Tibial nerve (tissue), 4 donors: ENCODE measurements at regions not wholly inside any gene's neighbourhood (a gene's known extent, or its start where the extent isn't known, plus 50 kb on each side); places are given as distances from the start of the nearest gene placed in this dataset.

ENCODE experiments used
- DNase-seq, 2 donors: peaks; one replicate each; pipeline ENCODE4 v3.0.0-alpha.2; 2019; ENCODE audit warnings: low spot score in 2 of 2
- H3K27ac ChIP-seq, 4 donors: fragments of 200-600 bp; sonication (generic) in 3 of 4; one replicate each; pipeline ENCODE4 v1.5.1; 2017 to 2019; ENCODE audit warnings: mild to moderate bottlenecking in 1 of 4
- H3K27me3 ChIP-seq, 2 donors: fragments of 200-600 bp; sonication (generic) in 1 of 2; one replicate each; pipeline versions ENCODE4 v1.5.1 to v1.6.0; 2017 to 2019
- H3K36me3 ChIP-seq, 3 donors: fragments of 200-600 bp; sonication (generic); one replicate each; pipeline ENCODE4 v1.5.1; 2018 to 2019
- H3K4me1 ChIP-seq, 4 donors: fragments of 200-600 bp; sonication (generic) in 3 of 4; one replicate each; pipeline ENCODE4 v1.5.1; 2017 to 2019
- H3K4me3 ChIP-seq, 4 donors: fragments of 200-600 bp; sonication (generic) in 3 of 4; one replicate each; pipeline ENCODE4 v1.5.1; 2017 to 2019; ENCODE audit warnings: mild to moderate bottlenecking in 1 of 4, moderate library complexity in 1 of 4
- H3K9me3 ChIP-seq, 4 donors: fragments of 200-600 bp; sonication (generic) in 3 of 4; one replicate each; pipeline ENCODE4 v1.5.1; 2017 to 2019
- EP300 ChIP-seq, 2 donors: sonication (generic); formaldehyde crosslinking; IDR thresholded peaks; one replicate each; pipeline ENCODE4 v1.6.1; 2017; ENCODE audit warnings: antibody characterized with exemption in 2 of 2, mild to moderate bottlenecking in 1 of 2
- POLR2A ChIP-seq, 2 donors: fragments of 450-650 bp; IDR thresholded peaks; one replicate each; pipeline ENCODE4 v1.6.1; 2017; ENCODE audit warnings: antibody characterized with exemption in 2 of 2, mild to moderate bottlenecking in 2 of 2, moderate library complexity in 2 of 2
- WGBS, 2 donors: methylation state at CpG; one replicate each; pipeline ENCODE4 v1.1.5; 2018; 5-methylcytosine and 5-hydroxymethylcytosine counted together
- TF ChIP-seq, protein P1 (sequence below), 5 experiments: fragments of 200-600 bp in 3 of 5; fragments of 450-650 bp in 2 of 5; sonication (generic) in 3 of 5; IDR thresholded peaks; one replicate each; pipeline ENCODE4 v1.5.1; 2016 to 2019; ENCODE audit warnings: antibody characterized with exemption in 5 of 5, mild to moderate bottlenecking in 3 of 5, moderate library complexity in 2 of 5

DNA sequence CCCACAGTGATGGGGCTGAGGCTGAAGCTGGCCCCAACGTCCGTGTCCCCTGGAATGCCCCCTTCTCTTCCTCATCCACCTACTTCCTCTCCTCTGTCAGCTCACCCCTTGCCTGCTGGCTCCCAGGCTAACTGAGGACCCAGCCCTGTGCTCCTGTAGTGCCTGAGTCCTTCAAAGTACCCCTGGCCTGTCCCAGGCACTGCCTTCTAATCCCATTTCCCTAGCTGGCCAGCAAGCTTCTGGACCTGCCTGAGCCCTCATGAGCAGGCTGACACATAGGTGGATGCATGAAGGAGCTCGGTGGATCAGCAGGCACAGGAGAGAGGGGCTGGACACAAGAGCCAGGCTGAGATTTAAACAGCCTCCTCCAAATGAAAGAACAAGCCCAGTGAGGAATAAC is 650.8 kb downstream of the NPHP4 start:
- Histone ChIP-seq H3K4me1 (no peaks in the 10 kb centered on the region), H3K27me3 (no peaks in the 10 kb centered on the region), H3K9me3 (no peaks in the 10 kb centered on the region), H3K36me3 (no peaks in the 10 kb centered on the region), H3K27ac (no peak overlapping the region), H3K4me3 (no peak overlapping the region)
- no peak for DNase-seq
- TF ChIP-seq EP300 (IDR thresholded peaks at IDR 0.05) = no peak
- no peak for TF ChIP-seq POLR2A (IDR thresholded peaks at IDR 0.05)
- TF ChIP-seq, protein P1, sequence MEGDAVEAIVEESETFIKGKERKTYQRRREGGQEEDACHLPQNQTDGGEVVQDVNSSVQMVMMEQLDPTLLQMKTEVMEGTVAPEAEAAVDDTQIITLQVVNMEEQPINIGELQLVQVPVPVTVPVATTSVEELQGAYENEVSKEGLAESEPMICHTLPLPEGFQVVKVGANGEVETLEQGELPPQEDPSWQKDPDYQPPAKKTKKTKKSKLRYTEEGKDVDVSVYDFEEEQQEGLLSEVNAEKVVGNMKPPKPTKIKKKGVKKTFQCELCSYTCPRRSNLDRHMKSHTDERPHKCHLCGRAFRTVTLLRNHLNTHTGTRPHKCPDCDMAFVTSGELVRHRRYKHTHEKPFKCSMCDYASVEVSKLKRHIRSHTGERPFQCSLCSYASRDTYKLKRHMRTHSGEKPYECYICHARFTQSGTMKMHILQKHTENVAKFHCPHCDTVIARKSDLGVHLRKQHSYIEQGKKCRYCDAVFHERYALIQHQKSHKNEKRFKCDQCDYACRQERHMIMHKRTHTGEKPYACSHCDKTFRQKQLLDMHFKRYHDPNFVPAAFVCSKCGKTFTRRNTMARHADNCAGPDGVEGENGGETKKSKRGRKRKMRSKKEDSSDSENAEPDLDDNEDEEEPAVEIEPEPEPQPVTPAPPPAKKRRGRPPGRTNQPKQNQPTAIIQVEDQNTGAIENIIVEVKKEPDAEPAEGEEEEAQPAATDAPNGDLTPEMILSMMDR (IDR thresholded peaks at IDR 0.05) = no peak
- 41 to 47% methylated on average over 2 to 3 of the region's 3 CpGs for WGBS, 2 donors

DNA sequence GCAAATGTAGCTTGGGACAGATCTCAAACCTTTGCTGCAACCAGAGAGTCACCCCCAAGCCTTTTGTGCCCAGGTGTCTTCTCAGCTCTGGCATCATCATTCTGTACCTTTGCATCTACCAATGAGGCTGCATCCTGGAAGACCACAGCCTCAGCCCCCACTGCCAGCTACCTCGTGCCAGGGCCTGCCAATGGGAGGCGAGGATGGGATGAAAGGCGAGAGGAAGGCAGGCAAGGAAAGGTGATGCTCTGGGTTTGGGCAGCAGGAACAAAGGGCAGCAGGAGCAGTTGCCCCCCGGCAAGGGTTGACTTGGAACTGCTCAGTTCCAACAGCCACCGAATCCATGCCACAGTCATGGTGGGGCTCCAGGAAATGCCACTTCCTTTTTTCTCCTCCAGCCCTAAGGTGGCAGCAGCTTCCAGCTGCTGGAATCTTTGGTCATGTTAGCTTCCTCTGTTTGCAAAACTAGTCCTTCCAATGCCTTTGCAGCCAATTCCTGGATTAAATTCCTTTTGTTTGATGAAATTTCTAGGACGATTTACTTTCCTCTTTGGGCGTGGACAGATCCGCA is 651.6 kb downstream of the NPHP4 start:
- Histone ChIP-seq H3K27ac (no peak overlapping the region), H3K27me3 (no peaks in the 10 kb centered on the region), H3K4me3 (no peak overlapping the region), H3K9me3 (no peaks in the 10 kb centered on the region), H3K4me1 (no peaks in the 10 kb centered on the region), H3K36me3 (no peaks in the 10 kb centered on the region)
- WGBS, 2 donors = 84 to 86% methylated on average over 8 of the region's 8 CpGs
- no peak for DNase-seq
- TF ChIP-seq POLR2A (IDR thresholded peaks at IDR 0.05) = no peak
- TF ChIP-seq, protein P1 (IDR thresholded peaks at IDR 0.05) = no peak

DNA sequence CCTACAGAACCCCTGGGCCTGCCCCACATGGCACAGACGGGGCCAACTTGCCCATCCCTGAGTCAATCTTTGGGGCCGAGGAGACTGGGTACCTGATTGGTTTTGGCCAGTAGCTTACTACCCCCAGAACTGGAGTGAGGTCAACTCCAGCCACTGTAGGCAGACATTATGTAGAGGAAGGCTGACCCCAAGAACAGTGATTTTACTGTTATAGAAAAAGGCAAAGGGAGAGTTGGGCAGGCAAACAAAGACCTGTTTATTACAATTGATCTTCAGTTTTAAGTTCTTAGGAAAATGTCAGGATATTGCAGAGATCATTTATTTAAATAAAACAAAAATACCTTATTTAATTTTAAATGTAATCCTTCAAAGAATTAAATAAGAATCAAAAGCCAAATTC is 653.8 kb downstream of the NPHP4 start:
- Histone ChIP-seq H3K27ac (no peak overlapping the region), H3K9me3 (no peaks in the 10 kb centered on the region), H3K4me1 (no peaks in the 10 kb centered on the region), H3K36me3 (no peaks in the 10 kb centered on the region), H3K27me3 (no peaks in the 10 kb centered on the region), H3K4me3 (no peak overlapping the region)
- no peak for DNase-seq
- 32 to 55% methylated on average over 2 of the region's 2 CpGs for WGBS, 2 donors
- TF ChIP-seq EP300 (IDR thresholded peaks at IDR 0.05) (no peak), POLR2A (IDR thresholded peaks at IDR 0.05) (no peak)
- TF ChIP-seq, protein P1 (IDR thresholded peaks at IDR 0.05) = no peak

DNA sequence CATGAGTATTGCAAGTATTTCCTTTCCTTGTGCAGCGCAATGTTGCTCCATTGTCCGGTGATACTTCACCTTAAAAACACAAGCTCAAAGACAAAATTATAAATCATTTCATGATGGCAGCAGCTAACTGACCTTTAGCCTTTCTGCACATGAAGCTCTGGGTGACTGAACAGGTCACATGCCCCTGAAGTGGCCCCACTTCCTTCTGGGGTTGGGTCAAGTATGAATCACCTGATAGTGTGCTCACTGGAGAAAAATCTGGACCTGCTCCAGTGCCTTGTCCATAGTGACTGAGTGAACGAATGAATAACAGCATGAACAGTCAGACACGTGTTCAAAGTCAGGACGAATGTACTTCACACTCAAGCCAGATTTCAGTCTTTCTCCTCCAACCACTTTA is 658.9 kb downstream of the NPHP4 start:
- H3K36me3 ChIP-seq = no peaks in the 10 kb centered on the region
- TF ChIP-seq EP300 (IDR thresholded peaks at IDR 0.05) = no peak
- no peak for TF ChIP-seq POLR2A (IDR thresholded peaks at IDR 0.05)
- TF ChIP-seq, protein P1 (IDR thresholded peaks at IDR 0.05) = no peak
- H3K27me3 ChIP-seq = no peaks in the 10 kb centered on the region
- no peak overlapping the region for H3K27ac ChIP-seq
- H3K4me1 ChIP-seq = no peaks in the 10 kb centered on the region
- H3K9me3 ChIP-seq = no peaks in the 10 kb centered on the region
- no peak overlapping the region for H3K4me3 ChIP-seq
- DNase-seq = no peak
- 73 to 79% methylated on average over 5 of the region's 5 CpGs for WGBS, 2 donors

DNA sequence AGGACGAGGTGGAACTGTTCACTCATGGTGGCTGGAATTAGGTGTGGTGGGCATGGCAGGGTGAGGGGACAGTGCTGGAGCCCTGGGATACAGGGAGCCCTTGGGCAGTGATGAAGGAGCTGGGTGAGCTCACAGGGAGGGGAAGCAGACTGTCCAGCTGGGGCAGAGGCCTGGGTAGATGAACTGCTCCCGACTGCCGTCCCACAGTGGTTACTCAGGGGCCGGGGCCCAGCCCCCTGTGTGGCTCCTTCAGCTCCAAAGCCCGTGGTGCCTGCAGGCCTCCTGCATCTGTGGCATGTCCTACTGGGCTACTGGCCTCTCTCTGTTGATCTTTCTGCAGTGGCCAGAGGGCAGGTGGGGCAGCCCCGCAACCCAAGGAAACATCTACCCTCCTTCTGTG is 661.1 kb downstream of the NPHP4 start:
- H3K4me3 ChIP-seq = no peak overlapping the region
- no peak for DNase-seq
- peaks cover 0 to 11% (median 0%) of the 10 kb centered on the region in 4 donors for H3K9me3 ChIP-seq
- no peaks in the 10 kb centered on the region for H3K4me1 ChIP-seq
- TF ChIP-seq EP300 (IDR thresholded peaks at IDR 0.05) (no peak), POLR2A (IDR thresholded peaks at IDR 0.05) (no peak)
- TF ChIP-seq, protein P1 (IDR thresholded peaks at IDR 0.05) = no peak
- H3K27me3 ChIP-seq = no peaks in the 10 kb centered on the region
- no peaks in the 10 kb centered on the region for H3K36me3 ChIP-seq
- WGBS, 2 donors = 68 to 89% methylated on average over 3 to 5 of the region's 6 CpGs
- no peak overlapping the region for H3K27ac ChIP-seq
